Gastrocnemius medialis (tissue), 4 donors: ENCODE measurements at regions not wholly inside any gene's neighbourhood (a gene's known extent, or its start where the extent isn't known, plus 50 kb on each side); places are given as distances from the start of the nearest gene placed in this dataset.

Experiments used
- POLR2A ChIP-seq, 2 donors: fragments of 450-650 bp; IDR thresholded peaks; one replicate each; pipeline ENCODE4 v1.6.1; 2017; ENCODE audit warnings: antibody characterized with exemption in 2 of 2, mild to moderate bottlenecking in 2 of 2, moderate library complexity in 2 of 2
- TF ChIP-seq, protein P1 (sequence below), 5 experiments: fragments of 450-650 bp in 3 of 5; fragments of 200-600 bp in 2 of 5; sonication (generic) in 2 of 5; IDR thresholded peaks in 4 of 5; conservative IDR thresholded peaks in 1 of 5; 1 replicate in 4 of 5; 2 replicates in 1 of 5; pipeline ENCODE4 v1.5.1; 2016 to 2019; ENCODE audit warnings: antibody characterized with exemption in 5 of 5, mild to moderate bottlenecking in 3 of 5, moderate library complexity in 3 of 5

DNA sequence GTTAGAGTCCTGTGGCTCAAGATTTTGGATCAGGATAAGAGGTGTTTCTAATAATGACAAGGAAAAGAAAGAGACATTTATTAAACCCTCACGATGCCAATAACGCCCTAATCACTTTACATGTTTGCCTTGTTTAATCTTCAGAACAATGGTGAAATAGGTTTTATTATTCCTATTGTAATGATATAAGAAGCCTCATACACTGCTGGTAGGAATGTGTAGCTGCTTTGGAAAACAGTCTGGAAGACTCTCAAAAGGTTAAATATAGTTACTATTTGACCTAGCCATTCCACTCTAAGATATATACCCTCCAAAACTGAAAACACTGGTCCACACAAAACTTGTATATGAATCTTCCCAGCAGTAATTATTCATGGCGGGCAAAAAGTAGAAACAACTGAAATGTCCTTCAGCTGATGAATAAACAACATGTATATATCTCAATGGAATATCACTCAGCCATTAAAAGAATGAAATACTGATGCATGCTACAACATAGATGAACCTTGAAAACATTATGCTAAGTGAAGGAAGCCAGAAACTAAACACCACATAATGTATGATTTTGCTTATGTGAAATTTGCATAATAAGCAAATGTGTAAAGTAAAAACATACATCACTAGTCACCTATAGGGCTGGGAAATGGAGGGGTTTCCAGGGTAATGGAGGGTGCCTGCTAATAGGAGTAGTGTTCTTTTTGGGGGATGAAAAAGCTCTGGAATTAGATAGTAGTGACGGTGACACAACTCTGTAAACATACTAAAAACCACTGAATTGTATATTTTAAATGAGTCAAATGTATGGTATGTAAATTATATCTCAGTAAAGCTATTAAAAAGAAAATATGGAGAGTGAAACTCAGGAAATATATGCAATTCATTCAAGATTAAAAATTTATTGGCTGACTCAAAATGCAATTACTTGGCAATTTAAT is 76.9 kb upstream of the ANK3 start:
- TF ChIP-seq, protein P1, sequence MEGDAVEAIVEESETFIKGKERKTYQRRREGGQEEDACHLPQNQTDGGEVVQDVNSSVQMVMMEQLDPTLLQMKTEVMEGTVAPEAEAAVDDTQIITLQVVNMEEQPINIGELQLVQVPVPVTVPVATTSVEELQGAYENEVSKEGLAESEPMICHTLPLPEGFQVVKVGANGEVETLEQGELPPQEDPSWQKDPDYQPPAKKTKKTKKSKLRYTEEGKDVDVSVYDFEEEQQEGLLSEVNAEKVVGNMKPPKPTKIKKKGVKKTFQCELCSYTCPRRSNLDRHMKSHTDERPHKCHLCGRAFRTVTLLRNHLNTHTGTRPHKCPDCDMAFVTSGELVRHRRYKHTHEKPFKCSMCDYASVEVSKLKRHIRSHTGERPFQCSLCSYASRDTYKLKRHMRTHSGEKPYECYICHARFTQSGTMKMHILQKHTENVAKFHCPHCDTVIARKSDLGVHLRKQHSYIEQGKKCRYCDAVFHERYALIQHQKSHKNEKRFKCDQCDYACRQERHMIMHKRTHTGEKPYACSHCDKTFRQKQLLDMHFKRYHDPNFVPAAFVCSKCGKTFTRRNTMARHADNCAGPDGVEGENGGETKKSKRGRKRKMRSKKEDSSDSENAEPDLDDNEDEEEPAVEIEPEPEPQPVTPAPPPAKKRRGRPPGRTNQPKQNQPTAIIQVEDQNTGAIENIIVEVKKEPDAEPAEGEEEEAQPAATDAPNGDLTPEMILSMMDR (IDR thresholded peaks at IDR 0.05 in 4 of 5, conservative IDR thresholded peaks at IDR 0.05 in 1 of 5): no peak
- no peak for TF ChIP-seq POLR2A (IDR thresholded peaks at IDR 0.05)
